Colonic mucosa (tissue), 4 donors: ENCODE measurements at regions not wholly inside any gene's neighbourhood (a gene's known extent, or its start where the extent isn't known, plus 50 kb on each side); places are given as distances from the start of the nearest gene placed in this dataset.

ENCODE experiments used
- DNase-seq: peaks from one replicate; pipeline ENCODE4 v3.0.0-alpha.2; 2020
- H3K27ac ChIP-seq: fragments of 200-600 bp; one replicate; pipeline ENCODE4 v1.8.0; 2021
- H3K27me3 ChIP-seq: fragments of 200-600 bp; one replicate; pipeline ENCODE4 v1.8.0; 2021
- H3K36me3 ChIP-seq: fragments of 200-600 bp; one replicate; pipeline ENCODE4 v1.8.0; 2021
- H3K4me1 ChIP-seq: fragments of 200-600 bp; one replicate; pipeline ENCODE4 v1.8.0; 2021; ENCODE audit warnings: mild to moderate bottlenecking
- H3K4me3 ChIP-seq: fragments of 200-600 bp; one replicate; pipeline ENCODE4 v1.8.0; 2021
- H3K9ac ChIP-seq, 2 donors: one replicate each; pipeline ENCODE4 v1.7.0; 2013; ENCODE audit warnings: control low read depth in 2 of 2, low read depth in 2 of 2, low read length in 2 of 2
- H3K9me3 ChIP-seq: fragments of 200-600 bp; one replicate; pipeline ENCODE4 v1.8.0; 2021
- intact Hi-C: fragments of 100-400 bp; cut with DNase I; formaldehyde crosslinking; loops from one replicate; pipeline ENCODE4 v1.14.1; 2022
- TF ChIP-seq, protein P1 (sequence below): fragments of 200-600 bp; IDR thresholded peaks from one replicate; pipeline ENCODE4 v1.8.0; 2022; ENCODE audit warnings: antibody characterized with exemption, mild to moderate bottlenecking
- donor health status: healthy.
- donor health status: DM: no; HTN: no; CAD: no.
- donor health status: DM: no; HTN: no; CAD: no.

GRCh38 chr6:67345946-67346345 is 1289.1 kb upstream of the ADGRB3 start:
- H3K9ac ChIP-seq = no peak overlapping the region
- no peaks in the 10 kb centered on the region for H3K27me3 ChIP-seq
- H3K27ac ChIP-seq = no peak overlapping the region
- no peaks in the 10 kb centered on the region for H3K4me1 ChIP-seq
- H3K9me3 ChIP-seq = no peaks in the 10 kb centered on the region
- no peaks in the 10 kb centered on the region for H3K36me3 ChIP-seq
- TF ChIP-seq, protein P1, sequence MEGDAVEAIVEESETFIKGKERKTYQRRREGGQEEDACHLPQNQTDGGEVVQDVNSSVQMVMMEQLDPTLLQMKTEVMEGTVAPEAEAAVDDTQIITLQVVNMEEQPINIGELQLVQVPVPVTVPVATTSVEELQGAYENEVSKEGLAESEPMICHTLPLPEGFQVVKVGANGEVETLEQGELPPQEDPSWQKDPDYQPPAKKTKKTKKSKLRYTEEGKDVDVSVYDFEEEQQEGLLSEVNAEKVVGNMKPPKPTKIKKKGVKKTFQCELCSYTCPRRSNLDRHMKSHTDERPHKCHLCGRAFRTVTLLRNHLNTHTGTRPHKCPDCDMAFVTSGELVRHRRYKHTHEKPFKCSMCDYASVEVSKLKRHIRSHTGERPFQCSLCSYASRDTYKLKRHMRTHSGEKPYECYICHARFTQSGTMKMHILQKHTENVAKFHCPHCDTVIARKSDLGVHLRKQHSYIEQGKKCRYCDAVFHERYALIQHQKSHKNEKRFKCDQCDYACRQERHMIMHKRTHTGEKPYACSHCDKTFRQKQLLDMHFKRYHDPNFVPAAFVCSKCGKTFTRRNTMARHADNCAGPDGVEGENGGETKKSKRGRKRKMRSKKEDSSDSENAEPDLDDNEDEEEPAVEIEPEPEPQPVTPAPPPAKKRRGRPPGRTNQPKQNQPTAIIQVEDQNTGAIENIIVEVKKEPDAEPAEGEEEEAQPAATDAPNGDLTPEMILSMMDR = no peak
- no peak overlapping the region for H3K4me3 ChIP-seq
- intact Hi-C loops = no loop called here
- no peak for DNase-seq

GRCh38 chr6:67336014-67336413 is 1299.1 kb upstream of the ADGRB3 start:
- no peak for DNase-seq
- Histone ChIP-seq H3K27me3 (no peaks in the 10 kb centered on the region), H3K4me3 (no peak overlapping the region), H3K4me1 (no peaks in the 10 kb centered on the region), H3K9ac (no peak overlapping the region), H3K27ac (no peak overlapping the region), H3K36me3 (no peaks in the 10 kb centered on the region), H3K9me3 (no peaks in the 10 kb centered on the region)
- intact Hi-C loops = no loop called here
- TF ChIP-seq, protein P1 = no peak

DNA sequence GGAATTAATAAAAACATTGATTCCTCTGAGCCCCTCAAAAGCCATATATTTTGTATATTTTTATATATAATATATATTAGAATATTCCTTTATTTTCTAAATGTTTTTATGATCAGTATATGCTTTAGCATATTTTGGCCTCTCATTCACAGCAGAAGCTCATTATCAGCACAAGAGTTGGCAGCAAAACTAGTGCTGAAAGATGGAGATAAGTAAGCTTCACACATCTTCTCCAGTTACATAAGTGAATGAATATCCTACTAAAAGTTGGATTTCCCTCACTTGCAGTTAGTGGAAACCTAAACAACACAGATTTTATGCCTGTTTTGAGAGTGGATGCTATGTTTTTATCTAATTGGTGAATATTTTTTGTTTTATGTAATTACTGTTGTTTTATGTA is 1303.8 kb upstream of the ADGRB3 start:
- Histone ChIP-seq H3K9me3 (no peaks in the 10 kb centered on the region), H3K27ac (no peak overlapping the region), H3K4me1 (no peaks in the 10 kb centered on the region), H3K27me3 (no peaks in the 10 kb centered on the region), H3K4me3 (no peak overlapping the region), H3K9ac (no peak overlapping the region), H3K36me3 (no peaks in the 10 kb centered on the region)
- intact Hi-C loops = no loop called here
- no peak for DNase-seq
- TF ChIP-seq, protein P1 = no peak

DNA sequence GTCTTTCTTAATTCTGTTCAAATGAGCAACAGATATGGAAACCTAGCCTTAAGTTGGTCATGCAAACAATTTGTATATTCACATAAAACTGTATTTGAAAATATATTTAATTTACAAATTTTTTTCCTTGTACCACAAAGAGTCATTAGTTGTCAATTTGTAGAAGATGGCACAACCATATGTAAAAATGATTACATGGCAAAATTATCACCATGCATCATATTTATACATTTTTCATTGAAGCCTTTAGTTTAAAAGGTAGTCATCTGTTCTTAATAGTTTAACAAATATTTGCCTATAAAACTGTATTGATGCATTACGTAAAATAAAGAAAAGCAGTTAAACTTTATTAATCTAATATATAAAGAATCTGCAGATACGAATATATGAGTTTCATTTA is 1306.8 kb upstream of the ADGRB3 start:
- Histone ChIP-seq H3K27me3 (no peaks in the 10 kb centered on the region), H3K4me1 (no peaks in the 10 kb centered on the region), H3K9me3 (no peaks in the 10 kb centered on the region), H3K9ac (no peak overlapping the region), H3K27ac (no peak overlapping the region), H3K4me3 (no peak overlapping the region), H3K36me3 (no peaks in the 10 kb centered on the region)
- intact Hi-C loops = no loop called here
- TF ChIP-seq, protein P1 = no peak
- DNase-seq = no peak

- TF ChIP-seq, protein P1 = no peak
- Histone ChIP-seq H3K36me3 (no peaks in the 10 kb centered on the region), H3K9ac (no peak overlapping the region), H3K4me3 (no peak overlapping the region), H3K9me3 (no peaks in the 10 kb centered on the region), H3K27ac (no peak overlapping the region), H3K4me1 (no peaks in the 10 kb centered on the region), H3K27me3 (no peaks in the 10 kb centered on the region)
- DNase-seq = no peak
- intact Hi-C loops = no loop called here
Measured at GRCh38 chr6:67300430-67301040, 1334.5 kb upstream of the ADGRB3 start.
